BLaER1 (cell line): ENCODE measurements at regions not wholly inside any gene's neighbourhood (a gene's known extent, or its start where the extent isn't known, plus 50 kb on each side); places are given as distances from the start of the nearest gene placed in this dataset.
A peak's percentile ranks its signal among the peaks of the same experiment; 100 is the strongest.

Source experiments
- H3K27ac ChIP-seq: shearing (Covaris generic); formaldehyde crosslinking; 2 replicates; pipeline ENCODE4 v1.8.1; 2022
- H3K27me3 ChIP-seq: shearing (Covaris generic); formaldehyde crosslinking; 2 replicates; pipeline ENCODE4 v1.8.1; 2022
- H3K36me3 ChIP-seq: shearing (Covaris generic); formaldehyde crosslinking; 2 replicates; pipeline ENCODE4 v1.8.1; 2022
- H3K4me1 ChIP-seq: shearing (Covaris generic); formaldehyde crosslinking; 2 replicates; pipeline ENCODE4 v1.8.1; 2022
- H3K4me2 ChIP-seq: shearing (Covaris generic); formaldehyde crosslinking; 2 replicates; pipeline ENCODE4 v1.8.1; 2022
- H3K4me3 ChIP-seq: shearing (Covaris generic); formaldehyde crosslinking; 2 replicates; pipeline ENCODE4 v1.8.1; 2022
- H3K9ac ChIP-seq: shearing (Covaris generic); formaldehyde crosslinking; 2 replicates; pipeline ENCODE4 v1.8.1; 2022
- H3K9me3 ChIP-seq: shearing (Covaris generic); formaldehyde crosslinking; 2 replicates; pipeline ENCODE4 v1.8.1; 2022
- H4K20me1 ChIP-seq: shearing (Covaris generic); formaldehyde crosslinking; 2 replicates; pipeline ENCODE4 v1.8.1; 2022
- Cebpa-rat ChIP-seq: shearing (Covaris generic); IDR thresholded peaks from 2 replicates; pipeline ENCODE4 v1.8.1; 2022

DNA sequence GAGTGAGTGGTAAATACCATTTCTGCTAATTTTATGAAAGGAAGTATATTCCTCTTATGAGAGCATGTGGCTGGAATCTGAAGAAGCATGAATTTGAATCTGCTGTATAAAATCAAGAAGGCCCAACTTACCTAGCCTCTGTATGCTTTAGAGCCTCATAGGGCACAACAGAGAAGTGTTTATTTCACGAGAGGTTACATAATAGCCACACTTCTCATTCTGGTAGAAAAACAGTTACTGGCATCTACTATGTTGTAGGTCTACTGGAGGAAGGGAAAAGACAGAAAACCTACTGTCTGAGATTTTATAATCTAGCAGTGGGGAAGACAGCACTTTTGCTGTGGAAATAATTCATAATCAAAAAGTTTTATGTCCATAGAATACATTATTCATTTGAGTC, 172.6 kb upstream of the ZNF608 start:
- Histone ChIP-seq H3K4me2 (peak overlapping the region; percentile 79), H3K4me1 (peaks cover 93% of the 10 kb centered on the region), H4K20me1 (no peaks in the 10 kb centered on the region), H3K4me3 (no peak overlapping the region), H3K27ac (peak overlapping the region; percentile 71), H3K27me3 (no peaks in the 10 kb centered on the region), H3K36me3 (no peaks in the 10 kb centered on the region; the same call in 1 of the 2 replicates), H3K9ac (no peak overlapping the region), H3K9me3 (peaks cover 41% of the 10 kb centered on the region)
- TF ChIP-seq Cebpa-rat = no peak

DNA sequence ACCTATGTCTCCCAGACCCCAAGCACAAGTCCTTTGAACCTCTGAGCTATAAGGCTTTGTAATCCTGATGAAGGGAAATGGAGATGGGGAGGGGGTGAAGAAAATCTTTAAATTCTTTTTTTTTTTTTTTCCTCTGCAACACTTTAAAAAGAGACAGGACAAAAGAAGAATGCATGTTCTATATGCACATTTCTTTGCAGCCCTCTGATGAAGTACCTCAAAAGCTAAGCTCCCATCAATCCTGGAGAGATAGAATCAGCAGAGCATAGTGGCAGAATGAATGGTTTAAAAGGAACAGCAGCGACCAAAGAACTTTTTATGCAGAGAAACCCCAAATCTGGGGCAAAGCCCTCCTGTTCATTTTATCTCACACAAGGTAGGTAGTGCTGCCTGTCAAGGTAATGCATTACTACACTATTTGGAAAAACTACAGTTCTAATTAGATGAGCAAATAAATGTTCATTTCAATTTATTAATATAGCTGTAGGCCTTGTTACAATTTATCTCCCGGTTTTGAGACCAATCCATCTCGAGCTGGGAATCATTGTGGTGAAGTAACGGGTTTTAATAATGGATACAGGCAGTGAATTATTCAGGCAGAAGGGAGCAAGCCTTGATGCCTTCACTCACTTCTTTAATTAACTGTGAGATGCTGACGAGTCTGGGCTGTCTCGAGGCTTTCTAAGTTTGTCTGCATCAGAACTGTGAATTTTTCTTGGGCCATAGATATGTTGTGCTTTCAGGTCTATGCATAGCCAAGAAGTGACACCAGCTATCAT, 173.5 kb upstream of the ZNF608 start:
- Histone ChIP-seq H3K9me3 (peaks cover 32% of the 10 kb centered on the region), H3K27ac (peak overlapping the region; percentile 71), H3K4me3 (0 out of 2 replicates have a peak overlapping the region, but pooled peaks have one; percentile 2), H3K36me3 (no peaks in the 10 kb centered on the region; the same call in 1 of the 2 replicates), H3K4me1 (peaks cover 87% of the 10 kb centered on the region), H3K9ac (peak overlapping the region; percentile 70; the same call in 1 of the 2 replicates), H3K4me2 (peak overlapping the region; percentile 79), H3K27me3 (no peaks in the 10 kb centered on the region), H4K20me1 (no peaks in the 10 kb centered on the region)
- no peak for TF ChIP-seq Cebpa-rat

DNA sequence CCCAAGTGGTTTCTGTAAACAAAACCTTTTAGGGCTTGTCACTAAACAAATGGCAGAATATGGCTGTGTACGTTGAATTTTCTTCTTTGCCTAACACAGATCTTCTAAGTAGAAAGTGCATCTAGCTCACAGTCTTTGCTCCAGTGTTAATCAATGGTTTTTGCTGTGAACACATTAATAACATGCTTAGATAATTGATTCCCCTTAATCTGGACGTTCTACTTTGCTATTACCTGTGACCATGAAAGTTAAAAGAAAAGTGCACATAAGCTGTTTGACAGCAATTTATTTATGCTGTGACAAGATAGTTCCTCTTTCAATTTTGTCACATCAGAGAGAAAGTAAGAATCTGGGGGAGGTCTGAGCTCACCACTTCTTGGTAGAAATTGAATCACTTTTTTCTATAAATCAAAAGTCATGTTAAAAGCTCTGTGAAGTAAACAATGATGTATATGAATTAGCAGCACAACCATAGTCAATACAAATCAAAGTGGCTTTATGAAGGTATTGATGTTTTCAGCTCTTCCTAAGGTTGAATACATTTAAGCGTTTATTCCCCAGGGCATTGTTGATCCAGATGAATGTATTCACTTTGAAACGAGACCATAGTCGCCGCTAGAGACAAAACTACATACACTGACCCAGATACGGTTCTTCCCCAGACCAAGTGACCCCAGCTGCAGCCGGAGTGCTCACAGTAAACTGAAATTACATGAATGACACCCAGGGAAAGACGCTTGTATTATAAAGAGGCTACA, 174.6 kb upstream of the ZNF608 start:
- Histone ChIP-seq H3K4me2 (peak overlapping the region; percentile 79), H3K4me1 (peaks cover 77% of the 10 kb centered on the region), H3K27ac (peak overlapping the region; percentile 71), H3K9me3 (peaks cover 20% of the 10 kb centered on the region), H4K20me1 (no peaks in the 10 kb centered on the region), H3K4me3 (peak overlapping the region; percentile 57), H3K9ac (peak overlapping the region; percentile 70), H3K27me3 (no peaks in the 10 kb centered on the region), H3K36me3 (no peaks in the 10 kb centered on the region; the same call in 1 of the 2 replicates)
- TF ChIP-seq Cebpa-rat = no peak

DNA sequence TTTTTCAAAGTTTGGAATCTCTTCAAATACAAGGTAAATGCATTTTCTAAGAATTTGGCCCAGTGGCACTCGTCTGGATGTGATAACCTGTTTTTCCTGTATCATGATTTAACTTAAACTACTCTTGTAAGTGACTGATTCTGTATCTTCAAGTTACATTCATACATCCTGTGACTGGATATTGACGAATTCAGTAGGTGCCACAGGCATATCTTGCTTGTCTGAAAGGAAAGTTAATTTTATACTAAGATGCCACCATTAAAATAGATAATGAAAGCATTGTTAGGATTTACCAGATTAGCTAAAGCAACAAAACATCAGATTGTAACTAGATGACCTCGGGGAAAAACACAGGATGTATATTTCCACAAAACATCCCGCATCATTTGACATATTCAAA, 175.3 kb upstream of the ZNF608 start:
- Histone ChIP-seq H3K36me3 (no peaks in the 10 kb centered on the region; the same call in 1 of the 2 replicates), H3K9ac (peak overlapping the region; percentile 70), H3K9me3 (peaks cover 22% of the 10 kb centered on the region), H3K27me3 (no peaks in the 10 kb centered on the region), H4K20me1 (no peaks in the 10 kb centered on the region), H3K4me3 (peak overlapping the region; percentile 57), H3K4me2 (peak overlapping the region; percentile 79), H3K27ac (peak overlapping the region; percentile 71), H3K4me1 (peaks cover 72% of the 10 kb centered on the region)
- no peak for TF ChIP-seq Cebpa-rat

DNA sequence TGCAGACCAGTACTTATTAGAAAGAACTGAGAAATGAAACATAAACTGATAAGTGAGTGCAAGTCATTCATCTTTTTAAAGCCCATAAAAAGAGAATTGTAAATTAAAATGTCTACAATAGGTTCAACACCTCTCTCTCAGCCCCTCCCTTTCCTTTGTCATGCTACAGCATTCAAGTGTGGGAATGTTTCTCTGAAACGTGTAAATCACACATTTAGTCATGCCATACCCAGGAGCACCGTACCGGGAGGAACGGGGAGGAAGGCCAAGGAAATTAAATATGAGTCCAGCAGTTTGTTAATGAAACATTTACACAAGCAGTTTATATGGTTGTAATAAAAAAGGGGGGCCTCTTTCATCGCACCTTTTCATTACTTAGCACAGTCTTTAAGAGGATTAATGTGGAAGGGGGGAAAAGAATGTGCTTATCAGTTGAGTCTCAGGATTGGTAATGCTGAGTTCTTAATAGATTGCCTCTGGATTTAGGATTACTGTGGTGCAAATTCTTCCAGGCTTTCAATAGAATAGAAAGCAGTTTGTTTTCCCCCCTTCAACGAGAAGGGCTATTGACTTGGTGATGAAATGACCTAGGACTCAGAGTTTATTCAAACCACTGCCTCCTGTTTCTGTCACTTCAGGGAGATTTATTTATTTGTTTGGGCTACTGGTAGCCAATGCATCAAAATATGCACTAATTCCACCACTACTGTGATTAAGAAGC, 176.0 kb upstream of the ZNF608 start:
- Histone ChIP-seq H3K27ac (peak overlapping the region; percentile 71), H3K27me3 (no peaks in the 10 kb centered on the region), H3K4me3 (peak overlapping the region; percentile 57), H3K9me3 (peaks cover 16% of the 10 kb centered on the region), H3K9ac (peak overlapping the region; percentile 70), H3K4me2 (peak overlapping the region; percentile 79), H3K36me3 (no peaks in the 10 kb centered on the region; the same call in 1 of the 2 replicates), H3K4me1 (peaks cover 65% of the 10 kb centered on the region), H4K20me1 (no peaks in the 10 kb centered on the region)
- TF ChIP-seq Cebpa-rat = no peak

DNA sequence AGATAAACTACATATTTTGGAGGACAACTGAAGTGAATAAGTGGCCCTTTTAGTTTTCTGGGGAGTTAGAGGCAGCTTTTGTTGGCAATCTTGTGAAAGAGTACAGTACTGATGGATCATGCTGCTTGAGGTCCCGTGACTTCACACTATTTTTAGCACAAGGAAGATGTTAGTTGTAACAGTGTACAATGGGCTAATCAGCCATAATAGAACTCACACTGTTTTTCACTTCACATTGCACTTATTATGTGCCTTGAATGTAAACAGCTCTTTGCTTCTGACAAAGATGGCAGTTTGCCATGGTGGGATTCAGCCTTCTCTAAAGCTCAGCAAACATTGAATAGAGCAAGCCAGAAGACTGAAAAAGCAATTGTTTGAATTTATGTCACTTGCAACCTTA, 176.7 kb upstream of the ZNF608 start:
- Histone ChIP-seq H3K9me3 (peaks cover 9% of the 10 kb centered on the region; the same call in 1 of the 2 replicates), H3K9ac (peak overlapping the region; percentile 70), H3K4me1 (peaks cover 58% of the 10 kb centered on the region), H3K4me3 (no peak overlapping the region), H3K36me3 (no peaks in the 10 kb centered on the region), H3K27ac (peak overlapping the region; percentile 71), H4K20me1 (no peaks in the 10 kb centered on the region), H3K4me2 (peak overlapping the region; percentile 79), H3K27me3 (no peaks in the 10 kb centered on the region)
- TF ChIP-seq Cebpa-rat = no peak

DNA sequence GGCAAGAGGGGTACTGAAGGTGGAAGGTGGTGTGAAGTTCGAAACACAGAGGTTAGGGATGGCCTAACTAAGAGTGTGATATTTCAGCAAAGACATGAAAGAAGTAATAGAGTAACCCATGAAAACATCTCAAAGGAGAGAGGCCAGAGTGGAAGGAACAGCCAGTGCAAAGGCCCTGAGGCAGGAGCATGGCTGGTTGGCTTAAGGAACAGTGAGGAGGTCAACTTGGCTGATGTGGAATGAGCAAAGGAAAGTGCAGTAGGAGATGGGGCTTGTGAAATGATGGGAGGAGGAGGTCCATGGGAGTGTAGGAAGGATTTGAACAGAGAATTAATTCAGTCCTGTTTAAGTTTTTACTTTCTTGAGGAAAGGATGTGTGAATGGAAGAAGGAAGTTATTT, 178.3 kb upstream of the ZNF608 start:
- H3K4me2 ChIP-seq = no peak overlapping the region
- no peak overlapping the region for H3K4me3 ChIP-seq

DNA sequence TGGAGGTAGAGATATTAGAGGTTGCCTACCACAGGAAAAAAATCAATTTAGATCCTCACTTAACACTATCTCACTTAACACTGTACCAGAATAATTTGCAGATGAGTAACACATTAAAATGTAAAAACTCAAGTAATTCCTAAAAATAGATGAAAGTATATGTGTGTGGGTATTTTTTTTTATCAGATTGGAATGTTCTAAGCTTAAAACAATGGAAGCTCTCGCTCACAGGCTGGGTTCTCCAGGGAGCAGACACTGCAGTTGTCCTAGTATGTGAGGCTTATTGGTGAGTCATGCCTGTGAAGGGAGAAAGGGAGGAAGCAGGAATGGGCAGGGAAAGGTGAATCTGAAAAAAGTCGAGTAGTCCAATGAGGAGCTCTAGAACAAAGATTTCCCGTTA, 181.3 kb upstream of the ZNF608 start:
- Histone ChIP-seq H3K27me3 (no peaks in the 10 kb centered on the region), H3K4me2 (no peak overlapping the region), H3K4me1 (peaks cover 15% of the 10 kb centered on the region), H4K20me1 (no peaks in the 10 kb centered on the region), H3K4me3 (no peak overlapping the region), H3K27ac (no peak overlapping the region), H3K9me3 (peaks cover 17% of the 10 kb centered on the region; the same call in 1 of the 2 replicates), H3K9ac (no peak overlapping the region), H3K36me3 (no peaks in the 10 kb centered on the region)
- no peak for TF ChIP-seq Cebpa-rat

More for the DNA sequence above, 178.3 kb upstream of the ZNF608 start:
- Histone ChIP-seq H3K4me1 (peaks cover 42% of the 10 kb centered on the region), H3K27ac (no peak overlapping the region), H3K27me3 (no peaks in the 10 kb centered on the region), H3K9me3 (peaks cover 7% of the 10 kb centered on the region; the same call in 1 of the 2 replicates), H3K9ac (no peak overlapping the region), H4K20me1 (no peaks in the 10 kb centered on the region), H3K36me3 (no peaks in the 10 kb centered on the region)
- TF ChIP-seq Cebpa-rat = no peak

DNA sequence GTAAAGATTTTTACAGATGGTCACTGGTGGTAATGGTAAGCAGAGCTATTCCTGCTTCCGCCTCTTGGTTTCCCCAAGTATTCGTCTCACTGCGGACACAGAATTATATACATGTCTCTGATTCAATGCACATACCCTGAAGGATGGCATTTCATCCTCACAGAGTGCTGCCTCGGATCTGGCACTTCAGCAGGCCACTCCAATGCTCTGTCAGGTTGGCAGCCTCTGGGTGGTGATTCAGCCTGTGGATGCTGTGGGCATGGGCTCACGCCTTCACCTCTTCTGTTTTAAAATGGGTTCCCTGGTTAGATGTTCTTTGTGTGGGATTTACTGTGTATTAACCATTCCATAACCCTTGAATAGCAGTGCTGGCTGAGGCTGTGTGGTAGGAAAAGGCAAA, 182.6 kb upstream of the ZNF608 start:
- H3K4me2 ChIP-seq = no peak overlapping the region
- H3K4me1 ChIP-seq = peaks cover 2% of the 10 kb centered on the region; the same call in 1 of the 2 replicates
- H3K27ac ChIP-seq = no peak overlapping the region
- no peaks in the 10 kb centered on the region for H3K36me3 ChIP-seq
- H4K20me1 ChIP-seq = no peaks in the 10 kb centered on the region
- H3K9me3 ChIP-seq = peaks cover 17% of the 10 kb centered on the region; the same call in 1 of the 2 replicates
- no peak overlapping the region for H3K4me3 ChIP-seq
- H3K9ac ChIP-seq = no peak overlapping the region
- H3K27me3 ChIP-seq = no peaks in the 10 kb centered on the region
- no peak for TF ChIP-seq Cebpa-rat
